Tibial nerve (tissue), 4 donors: ENCODE measurements at regions not wholly inside any gene's neighbourhood (a gene's known extent, or its start where the extent isn't known, plus 50 kb on each side); places are given as distances from the start of the nearest gene placed in this dataset.

Experiments
- CTCF ChIP-seq, 5 experiments: fragments of 200-600 bp in 3 of 5; fragments of 450-650 bp in 2 of 5; sonication (generic) in 3 of 5; IDR thresholded peaks; one replicate each; pipeline ENCODE4 v1.5.1; 2016 to 2019; ENCODE audit warnings: antibody characterized with exemption in 5 of 5, mild to moderate bottlenecking in 3 of 5, moderate library complexity in 2 of 5
- EP300 ChIP-seq, 2 donors: sonication (generic); formaldehyde crosslinking; IDR thresholded peaks; one replicate each; pipeline ENCODE4 v1.6.1; 2017; ENCODE audit warnings: antibody characterized with exemption in 2 of 2, mild to moderate bottlenecking in 1 of 2
- POLR2A ChIP-seq, 2 donors: fragments of 450-650 bp; IDR thresholded peaks; one replicate each; pipeline ENCODE4 v1.6.1; 2017; ENCODE audit warnings: antibody characterized with exemption in 2 of 2, mild to moderate bottlenecking in 2 of 2, moderate library complexity in 2 of 2

GRCh38 chr6:170006071-170006899, 254.9 kb downstream of the ERMARD start:
- TF ChIP-seq CTCF (IDR thresholded peaks at IDR 0.05), result no peak
- TF ChIP-seq EP300 (IDR thresholded peaks at IDR 0.05), result no peak
- TF ChIP-seq POLR2A (IDR thresholded peaks at IDR 0.05), result no peak
